ENCODE measurements at regions not wholly inside any gene's neighbourhood (a gene's known extent, or its start where the extent isn't known, plus 50 kb on each side); places are given as distances from the start of the nearest gene placed in this dataset.
"Not testable (repeated sequence)": the region's sequence is repeated elsewhere in the genome, so short reads cannot be mapped to it uniquely, and the experiment has no call there.

GRCh38 chr21:23890652-23891051, 1716.6 kb downstream of the MRPL39 start:
- DNase-seq (ENCODE audit: low read depth in 2 of 2): no peak

- peak; percentile 4 to 18 for DNase-seq (ENCODE audit: low read depth in 2 of 2)
These were observed 1719.5 kb downstream of the MRPL39 start for GRCh38 chr21:23887725-23888306.

- DNase-seq (ENCODE audit: low read depth in 2 of 2): no peak
These were observed 1720.2 kb downstream of the MRPL39 start for GRCh38 chr21:23886828-23887724.

- no peak for DNase-seq (ENCODE audit: low read depth in 2 of 2)
These were observed 1725.5 kb downstream of the MRPL39 start for GRCh38 chr21:23881783-23882182.

- no peak for DNase-seq (ENCODE audit: low read depth in 2 of 2)
These were observed 1730.2 kb downstream of the MRPL39 start for GRCh38 chr21:23876925-23877558.

- DNase-seq (ENCODE audit: low read depth in 2 of 2): no peak
These were observed 1733.0 kb downstream of the MRPL39 start for GRCh38 chr21:23874271-23874670.

GRCh38 chr21:23861911-23862504, 1745.3 kb downstream of the MRPL39 start:
- no peak for DNase-seq (ENCODE audit: low read depth in 2 of 2)

- no peak for DNase-seq (ENCODE audit: low read depth in 2 of 2)
These were observed 1748.4 kb downstream of the MRPL39 start for GRCh38 chr21:23858878-23859277.

GRCh38 chr21:23853796-23854379, 1753.4 kb downstream of the MRPL39 start:
- no peak for DNase-seq (ENCODE audit: low read depth in 2 of 2)

- no peak for DNase-seq (ENCODE audit: low read depth in 2 of 2)
These were observed 1769.7 kb downstream of the MRPL39 start for GRCh38 chr21:23837564-23837963.

GRCh38 chr21:23822760-23823159, 1784.5 kb downstream of the MRPL39 start:
- no peak for DNase-seq (ENCODE audit: low read depth in 2 of 2)

GRCh38 chr21:23817337-23817736, 1789.9 kb downstream of the MRPL39 start:
- no peak for DNase-seq (ENCODE audit: low read depth in 2 of 2)

- DNase-seq (ENCODE audit: low read depth in 2 of 2): no peak
These were observed 1794.8 kb downstream of the MRPL39 start for GRCh38 chr21:23812485-23812884.

- DNase-seq (ENCODE audit: low read depth in 2 of 2): no peak
These were observed 1795.5 kb downstream of the MRPL39 start for GRCh38 chr21:23811805-23812204.

GRCh38 chr21:23809573-23809972, 1797.7 kb downstream of the MRPL39 start:
- no peak for DNase-seq (ENCODE audit: low read depth in 2 of 2)

GRCh38 chr21:23806966-23807548, 1800.2 kb downstream of the MRPL39 start:
- not testable (repeated sequence) for DNase-seq (ENCODE audit: low read depth in 2 of 2)

- DNase-seq (ENCODE audit: low read depth in 2 of 2): no peak
These were observed 1802.4 kb downstream of the MRPL39 start for GRCh38 chr21:23804866-23805265.

- no peak for DNase-seq (ENCODE audit: low read depth in 2 of 2)
These were observed 1806.0 kb downstream of the MRPL39 start for GRCh38 chr21:23801292-23801691.

GRCh38 chr21:23799376-23799775, 1807.9 kb downstream of the MRPL39 start:
- DNase-seq (ENCODE audit: low read depth in 2 of 2): no peak

GRCh38 chr21:23792300-23792699, 1815.0 kb downstream of the MRPL39 start:
- no peak for DNase-seq (ENCODE audit: low read depth in 2 of 2)

- no peak for DNase-seq (ENCODE audit: low read depth in 2 of 2)
These were observed 1817.4 kb downstream of the MRPL39 start for GRCh38 chr21:23789864-23790263.

GRCh38 chr21:23780326-23780725, 1827.0 kb downstream of the MRPL39 start:
- no peak for DNase-seq (ENCODE audit: low read depth in 2 of 2)
